AG09319 (cell line): ENCODE measurements at regions not wholly inside any gene's neighbourhood (a gene's known extent, or its start where the extent isn't known, plus 50 kb on each side); places are given as distances from the start of the nearest gene placed in this dataset.

Source experiments
- DNase-seq: peaks from one replicate; pipeline ENCODE4 v3.0.0-alpha.2; 2010; ENCODE audit warnings: low read depth; ENCODE audit errors: extremely low read depth
- CTCF ChIP-seq: IDR thresholded peaks from 2 replicates; pipeline ENCODE4 v1.5.1; 2011; ENCODE audit warnings: low read depth, mild to moderate bottlenecking, inconsistent platforms, low read length, moderate library complexity

GRCh38 chr3:16658004-16658924 is 53.0 kb upstream of the DAZL start:
- TF ChIP-seq CTCF = no peak; the same call in 1 of the 2 replicates
- no peak for DNase-seq

- TF ChIP-seq CTCF = no peak
- no peak for DNase-seq
Measured at GRCh38 chr3:16658925-16659793, 53.9 kb upstream of the DAZL start.

GRCh38 chr3:16663854-16664712 is 58.9 kb upstream of the DAZL start:
- no peak for TF ChIP-seq CTCF
- no peak for DNase-seq

- no peak for DNase-seq
Measured at GRCh38 chr3:16665282-16665741, 60.1 kb upstream of the DAZL start.

GRCh38 chr3:16666206-16666605 is 61.0 kb upstream of the DAZL start:
- DNase-seq = no peak
- TF ChIP-seq CTCF = no peak

More at GRCh38 chr3:16665282-16665741, 60.1 kb upstream of the DAZL start:
- no peak for TF ChIP-seq CTCF

- TF ChIP-seq CTCF = no peak
- DNase-seq = no peak
Measured at GRCh38 chr3:16667633-16668032, 62.4 kb upstream of the DAZL start.
